ENCODE measurements at regions not wholly inside any gene's neighbourhood (a gene's known extent, or its start where the extent isn't known, plus 50 kb on each side); places are given as distances from the start of the nearest gene placed in this dataset.

- no peak overlapping the region for H3K4me2 ChIP-seq (ENCODE audit: low read depth, low read length, poor library complexity, severe bottlenecking)
- no peaks in the 10 kb centered on the region for H3K9me3 ChIP-seq (ENCODE audit: insufficient read depth, low read depth, low read length)
- TF ChIP-seq CTCF (conservative IDR thresholded peaks at IDR 0.05; ENCODE audit: low read length) (no peak), EZH2phosphoT487 (IDR thresholded peaks at IDR 0.05; ENCODE audit: borderline replicate concordance) (no peak)
- H3K4me1 ChIP-seq (ENCODE audit: insufficient read depth, low read length, poor library complexity, severe bottlenecking): no peaks in the 10 kb centered on the region
- no peaks in the 10 kb centered on the region for H3K27me3 ChIP-seq (ENCODE audit: insufficient read depth, low read length, poor library complexity, severe bottlenecking)
- H3K79me2 ChIP-seq (ENCODE audit: insufficient read depth, low read length): no peaks in the 10 kb centered on the region
- no peaks in the 10 kb centered on the region for H3K36me3 ChIP-seq (ENCODE audit: insufficient read depth, low read length)
- H3K9me2 ChIP-seq (replicated peaks; ENCODE audit: low read depth, low read length): no peaks in the 10 kb centered on the region; the same call in 1 of the 2 replicates
- no peaks in the 10 kb centered on the region for H4K20me1 ChIP-seq (ENCODE audit: insufficient read depth, low read length, poor library complexity, severe bottlenecking)
- no peak overlapping the region for H2AFZ ChIP-seq (ENCODE audit: low read length)
- H3F3A ChIP-seq (ENCODE audit: low read depth): no peaks in the 10 kb centered on the region
- no peak overlapping the region for H3K9ac ChIP-seq (ENCODE audit: low read depth, low read length, poor library complexity, severe bottlenecking)
- no peak overlapping the region for H3K4me3 ChIP-seq (ENCODE audit: low read length, poor library complexity, severe bottlenecking)
Measured at GRCh38 chr3:5613599-5613998, 426.1 kb downstream of the EDEM1 start.

GRCh38 chr3:5616873-5617272 is 429.4 kb downstream of the EDEM1 start:
- Histone ChIP-seq H3K79me2 (ENCODE audit: insufficient read depth, low read length) (no peaks in the 10 kb centered on the region), H3K4me1 (ENCODE audit: insufficient read depth, low read length, poor library complexity, severe bottlenecking) (no peaks in the 10 kb centered on the region), H2AFZ (ENCODE audit: low read length) (no peak overlapping the region), H3K9me3 (ENCODE audit: insufficient read depth, low read depth, low read length) (no peaks in the 10 kb centered on the region; the same call in 1 of the 2 replicates), H3K27me3 (ENCODE audit: insufficient read depth, low read length, poor library complexity, severe bottlenecking) (no peaks in the 10 kb centered on the region), H3K9me2 (replicated peaks; ENCODE audit: low read depth, low read length) (no peaks in the 10 kb centered on the region; the same call in 1 of the 2 replicates), H3K4me3 (ENCODE audit: low read length, poor library complexity, severe bottlenecking) (no peak overlapping the region), H4K20me1 (ENCODE audit: insufficient read depth, low read length, poor library complexity, severe bottlenecking) (no peaks in the 10 kb centered on the region), H3F3A (ENCODE audit: low read depth) (no peaks in the 10 kb centered on the region), H3K36me3 (ENCODE audit: insufficient read depth, low read length) (no peaks in the 10 kb centered on the region), H3K4me2 (ENCODE audit: low read depth, low read length, poor library complexity, severe bottlenecking) (no peak overlapping the region), H3K9ac (ENCODE audit: low read depth, low read length, poor library complexity, severe bottlenecking) (no peak overlapping the region)
- TF ChIP-seq CTCF (conservative IDR thresholded peaks at IDR 0.05; ENCODE audit: low read length) (no peak), EZH2phosphoT487 (IDR thresholded peaks at IDR 0.05; ENCODE audit: borderline replicate concordance) (no peak)

- no peaks in the 10 kb centered on the region; the same call in 1 of the 2 replicates for H3K9me3 ChIP-seq (ENCODE audit: insufficient read depth, low read depth, low read length)
- no peaks in the 10 kb centered on the region for H3F3A ChIP-seq (ENCODE audit: low read depth)
- TF ChIP-seq CTCF (conservative IDR thresholded peaks at IDR 0.05; ENCODE audit: low read length) (no peak), EZH2phosphoT487 (IDR thresholded peaks at IDR 0.05; ENCODE audit: borderline replicate concordance) (no peak)
- H3K4me1 ChIP-seq (ENCODE audit: insufficient read depth, low read length, poor library complexity, severe bottlenecking): no peaks in the 10 kb centered on the region
- H3K9me2 ChIP-seq (replicated peaks; ENCODE audit: low read depth, low read length): no peaks in the 10 kb centered on the region; the same call in 1 of the 2 replicates
- no peaks in the 10 kb centered on the region for H3K27me3 ChIP-seq (ENCODE audit: insufficient read depth, low read length, poor library complexity, severe bottlenecking)
- no peak overlapping the region for H3K4me2 ChIP-seq (ENCODE audit: low read depth, low read length, poor library complexity, severe bottlenecking)
- H3K79me2 ChIP-seq (ENCODE audit: insufficient read depth, low read length): no peaks in the 10 kb centered on the region
- H4K20me1 ChIP-seq (ENCODE audit: insufficient read depth, low read length, poor library complexity, severe bottlenecking): no peaks in the 10 kb centered on the region
- no peak overlapping the region for H3K9ac ChIP-seq (ENCODE audit: low read depth, low read length, poor library complexity, severe bottlenecking)
- H3K4me3 ChIP-seq (ENCODE audit: low read length, poor library complexity, severe bottlenecking): no peak overlapping the region
- no peak overlapping the region for H2AFZ ChIP-seq (ENCODE audit: low read length)
- no peaks in the 10 kb centered on the region for H3K36me3 ChIP-seq (ENCODE audit: insufficient read depth, low read length)
Measured at GRCh38 chr3:5618170-5618569, 430.7 kb downstream of the EDEM1 start.

Data from Loucy (cell line).